ENCODE measurements at regions not wholly inside any gene's neighbourhood (a gene's known extent, or its start where the extent isn't known, plus 50 kb on each side); places are given as distances from the start of the nearest gene placed in this dataset.

- Histone ChIP-seq H3K36me3 (ENCODE audit: control insufficient read depth in 3 of 3, insufficient read depth in 3 of 3, low read length in 3 of 3) (no peaks in the 10 kb centered on the region), H3K4me3 (ENCODE audit: low read length in 3 of 3) (no peak overlapping the region), H3K27ac (ENCODE audit: low read depth, low read length) (no peak overlapping the region), H3K9me3 (ENCODE audit: control insufficient read depth in 3 of 3, low read length in 3 of 3) (no peaks in the 10 kb centered on the region), H3K27me3 (ENCODE audit: control insufficient read depth in 3 of 3, insufficient read depth in 3 of 3, low read length in 3 of 3) (no peaks in the 10 kb centered on the region), H3K4me1 (ENCODE audit: control insufficient read depth in 3 of 3, insufficient read depth in 3 of 3, low read length in 3 of 3) (no peaks in the 10 kb centered on the region), H3K9ac (ENCODE audit: low read depth in 1 of 3, low read length in 3 of 3) (no peak overlapping the region)
Observed at GRCh38 chr21:27306206-27306605, 339.3 kb upstream of the ADAMTS5 start.

- Histone ChIP-seq H3K4me1 (ENCODE audit: control insufficient read depth in 3 of 3, insufficient read depth in 3 of 3, low read length in 3 of 3) (no peaks in the 10 kb centered on the region), H3K4me3 (ENCODE audit: low read length in 3 of 3) (no peak overlapping the region), H3K9ac (ENCODE audit: low read depth in 1 of 3, low read length in 3 of 3) (no peak overlapping the region), H3K9me3 (ENCODE audit: control insufficient read depth in 3 of 3, low read length in 3 of 3) (no peaks in the 10 kb centered on the region), H3K27me3 (ENCODE audit: control insufficient read depth in 3 of 3, insufficient read depth in 3 of 3, low read length in 3 of 3) (no peaks in the 10 kb centered on the region), H3K27ac (ENCODE audit: low read depth, low read length) (no peak overlapping the region), H3K36me3 (ENCODE audit: control insufficient read depth in 3 of 3, insufficient read depth in 3 of 3, low read length in 3 of 3) (no peaks in the 10 kb centered on the region)
Observed at GRCh38 chr21:27301220-27301619, 334.3 kb upstream of the ADAMTS5 start.

GRCh38 chr21:27300770-27301169, 333.9 kb upstream of the ADAMTS5 start:
- H3K27ac ChIP-seq (ENCODE audit: low read depth, low read length): no peak overlapping the region
- no peaks in the 10 kb centered on the region for H3K4me1 ChIP-seq (ENCODE audit: control insufficient read depth in 3 of 3, insufficient read depth in 3 of 3, low read length in 3 of 3)
- H3K36me3 ChIP-seq (ENCODE audit: control insufficient read depth in 3 of 3, insufficient read depth in 3 of 3, low read length in 3 of 3): no peaks in the 10 kb centered on the region
- H3K9me3 ChIP-seq (ENCODE audit: control insufficient read depth in 3 of 3, low read length in 3 of 3): no peaks in the 10 kb centered on the region
- no peak overlapping the region for H3K9ac ChIP-seq (ENCODE audit: low read depth in 1 of 3, low read length in 3 of 3)
- no peak overlapping the region for H3K4me3 ChIP-seq (ENCODE audit: low read length in 3 of 3)
- no peaks in the 10 kb centered on the region for H3K27me3 ChIP-seq (ENCODE audit: control insufficient read depth in 3 of 3, insufficient read depth in 3 of 3, low read length in 3 of 3)

- Histone ChIP-seq H3K4me3 (ENCODE audit: low read length in 3 of 3) (no peak overlapping the region), H3K27me3 (ENCODE audit: control insufficient read depth in 3 of 3, insufficient read depth in 3 of 3, low read length in 3 of 3) (no peaks in the 10 kb centered on the region), H3K27ac (ENCODE audit: low read depth, low read length) (no peak overlapping the region), H3K36me3 (ENCODE audit: control insufficient read depth in 3 of 3, insufficient read depth in 3 of 3, low read length in 3 of 3) (no peaks in the 10 kb centered on the region), H3K9ac (ENCODE audit: low read depth in 1 of 3, low read length in 3 of 3) (no peak overlapping the region), H3K9me3 (ENCODE audit: control insufficient read depth in 3 of 3, low read length in 3 of 3) (no peaks in the 10 kb centered on the region), H3K4me1 (ENCODE audit: control insufficient read depth in 3 of 3, insufficient read depth in 3 of 3, low read length in 3 of 3) (no peaks in the 10 kb centered on the region)
Observed at GRCh38 chr21:27298465-27298864, 331.6 kb upstream of the ADAMTS5 start.

GRCh38 chr21:27293239-27293638, 326.4 kb upstream of the ADAMTS5 start:
- H3K9ac ChIP-seq (ENCODE audit: low read depth in 1 of 3, low read length in 3 of 3): no peak overlapping the region
- H3K36me3 ChIP-seq (ENCODE audit: control insufficient read depth in 3 of 3, insufficient read depth in 3 of 3, low read length in 3 of 3): no peaks in the 10 kb centered on the region
- H3K27ac ChIP-seq (ENCODE audit: low read depth, low read length): no peak overlapping the region
- no peaks in the 10 kb centered on the region for H3K27me3 ChIP-seq (ENCODE audit: control insufficient read depth in 3 of 3, insufficient read depth in 3 of 3, low read length in 3 of 3)
- H3K4me1 ChIP-seq (ENCODE audit: control insufficient read depth in 3 of 3, insufficient read depth in 3 of 3, low read length in 3 of 3): no peaks in the 10 kb centered on the region
- no peaks in the 10 kb centered on the region for H3K9me3 ChIP-seq (ENCODE audit: control insufficient read depth in 3 of 3, low read length in 3 of 3)
- H3K4me3 ChIP-seq (ENCODE audit: low read length in 3 of 3): no peak overlapping the region

- Histone ChIP-seq H3K27ac (ENCODE audit: low read depth, low read length) (no peak overlapping the region), H3K9ac (ENCODE audit: low read depth in 1 of 3, low read length in 3 of 3) (no peak overlapping the region), H3K36me3 (ENCODE audit: control insufficient read depth in 3 of 3, insufficient read depth in 3 of 3, low read length in 3 of 3) (no peaks in the 10 kb centered on the region), H3K4me1 (ENCODE audit: control insufficient read depth in 3 of 3, insufficient read depth in 3 of 3, low read length in 3 of 3) (no peaks in the 10 kb centered on the region), H3K4me3 (ENCODE audit: low read length in 3 of 3) (no peak overlapping the region), H3K9me3 (ENCODE audit: control insufficient read depth in 3 of 3, low read length in 3 of 3) (no peaks in the 10 kb centered on the region), H3K27me3 (ENCODE audit: control insufficient read depth in 3 of 3, insufficient read depth in 3 of 3, low read length in 3 of 3) (no peaks in the 10 kb centered on the region)
Observed at GRCh38 chr21:27292783-27293182, 325.9 kb upstream of the ADAMTS5 start.

- Histone ChIP-seq H3K4me1 (ENCODE audit: control insufficient read depth in 3 of 3, insufficient read depth in 3 of 3, low read length in 3 of 3) (no peaks in the 10 kb centered on the region), H3K27me3 (ENCODE audit: control insufficient read depth in 3 of 3, insufficient read depth in 3 of 3, low read length in 3 of 3) (no peaks in the 10 kb centered on the region), H3K9me3 (ENCODE audit: control insufficient read depth in 3 of 3, low read length in 3 of 3) (no peaks in the 10 kb centered on the region), H3K36me3 (ENCODE audit: control insufficient read depth in 3 of 3, insufficient read depth in 3 of 3, low read length in 3 of 3) (no peaks in the 10 kb centered on the region), H3K9ac (ENCODE audit: low read depth in 1 of 3, low read length in 3 of 3) (no peak overlapping the region), H3K27ac (ENCODE audit: low read depth, low read length) (no peak overlapping the region), H3K4me3 (ENCODE audit: low read length in 3 of 3) (no peak overlapping the region)
Observed at GRCh38 chr21:27292229-27292628, 325.3 kb upstream of the ADAMTS5 start.

- no peaks in the 10 kb centered on the region for H3K27me3 ChIP-seq (ENCODE audit: control insufficient read depth in 3 of 3, insufficient read depth in 3 of 3, low read length in 3 of 3)
- no peak overlapping the region for H3K4me3 ChIP-seq (ENCODE audit: low read length in 3 of 3)
- no peaks in the 10 kb centered on the region for H3K36me3 ChIP-seq (ENCODE audit: control insufficient read depth in 3 of 3, insufficient read depth in 3 of 3, low read length in 3 of 3)
- no peaks in the 10 kb centered on the region for H3K9me3 ChIP-seq (ENCODE audit: control insufficient read depth in 3 of 3, low read length in 3 of 3)
- no peak overlapping the region for H3K9ac ChIP-seq (ENCODE audit: low read depth in 1 of 3, low read length in 3 of 3)
- no peak overlapping the region for H3K27ac ChIP-seq (ENCODE audit: low read depth, low read length)
- no peaks in the 10 kb centered on the region for H3K4me1 ChIP-seq (ENCODE audit: control insufficient read depth in 3 of 3, insufficient read depth in 3 of 3, low read length in 3 of 3)
Observed at GRCh38 chr21:27291006-27291405, 324.1 kb upstream of the ADAMTS5 start.

GRCh38 chr21:27290028-27290427, 323.1 kb upstream of the ADAMTS5 start:
- no peaks in the 10 kb centered on the region for H3K36me3 ChIP-seq (ENCODE audit: control insufficient read depth in 3 of 3, insufficient read depth in 3 of 3, low read length in 3 of 3)
- H3K27ac ChIP-seq (ENCODE audit: low read depth, low read length): no peak overlapping the region
- no peaks in the 10 kb centered on the region for H3K4me1 ChIP-seq (ENCODE audit: control insufficient read depth in 3 of 3, insufficient read depth in 3 of 3, low read length in 3 of 3)

GRCh38 chr21:27286760-27287159, 319.9 kb upstream of the ADAMTS5 start:
- Histone ChIP-seq H3K4me1 (ENCODE audit: control insufficient read depth in 3 of 3, insufficient read depth in 3 of 3, low read length in 3 of 3) (no peaks in the 10 kb centered on the region), H3K27me3 (ENCODE audit: control insufficient read depth in 3 of 3, insufficient read depth in 3 of 3, low read length in 3 of 3) (no peaks in the 10 kb centered on the region), H3K4me3 (ENCODE audit: low read length in 3 of 3) (no peak overlapping the region), H3K27ac (ENCODE audit: low read depth, low read length) (no peak overlapping the region), H3K9me3 (ENCODE audit: control insufficient read depth in 3 of 3, low read length in 3 of 3) (no peaks in the 10 kb centered on the region), H3K9ac (ENCODE audit: low read depth in 1 of 3, low read length in 3 of 3) (no peak overlapping the region), H3K36me3 (ENCODE audit: control insufficient read depth in 3 of 3, insufficient read depth in 3 of 3, low read length in 3 of 3) (no peaks in the 10 kb centered on the region)

More at GRCh38 chr21:27290028-27290427, 323.1 kb upstream of the ADAMTS5 start:
- Histone ChIP-seq H3K9me3 (ENCODE audit: control insufficient read depth in 3 of 3, low read length in 3 of 3) (no peaks in the 10 kb centered on the region), H3K9ac (ENCODE audit: low read depth in 1 of 3, low read length in 3 of 3) (no peak overlapping the region), H3K27me3 (ENCODE audit: control insufficient read depth in 3 of 3, insufficient read depth in 3 of 3, low read length in 3 of 3) (no peaks in the 10 kb centered on the region), H3K4me3 (ENCODE audit: low read length in 3 of 3) (no peak overlapping the region)

- H3K4me3 ChIP-seq (ENCODE audit: low read length in 3 of 3): no peak overlapping the region
- H3K27me3 ChIP-seq (ENCODE audit: control insufficient read depth in 3 of 3, insufficient read depth in 3 of 3, low read length in 3 of 3): no peaks in the 10 kb centered on the region
- H3K4me1 ChIP-seq (ENCODE audit: control insufficient read depth in 3 of 3, insufficient read depth in 3 of 3, low read length in 3 of 3): no peaks in the 10 kb centered on the region
- no peak overlapping the region for H3K27ac ChIP-seq (ENCODE audit: low read depth, low read length)
- no peak overlapping the region for H3K9ac ChIP-seq (ENCODE audit: low read depth in 1 of 3, low read length in 3 of 3)
- no peaks in the 10 kb centered on the region for H3K36me3 ChIP-seq (ENCODE audit: control insufficient read depth in 3 of 3, insufficient read depth in 3 of 3, low read length in 3 of 3)
- no peaks in the 10 kb centered on the region for H3K9me3 ChIP-seq (ENCODE audit: control insufficient read depth in 3 of 3, low read length in 3 of 3)
Observed at GRCh38 chr21:27277110-27277509, 310.2 kb upstream of the ADAMTS5 start.

All from skeletal muscle tissue (tissue), 3 donors.